ENCODE measurements at regions not wholly inside any gene's neighbourhood (a gene's known extent, or its start where the extent isn't known, plus 50 kb on each side); places are given as distances from the start of the nearest gene placed in this dataset.

DNA sequence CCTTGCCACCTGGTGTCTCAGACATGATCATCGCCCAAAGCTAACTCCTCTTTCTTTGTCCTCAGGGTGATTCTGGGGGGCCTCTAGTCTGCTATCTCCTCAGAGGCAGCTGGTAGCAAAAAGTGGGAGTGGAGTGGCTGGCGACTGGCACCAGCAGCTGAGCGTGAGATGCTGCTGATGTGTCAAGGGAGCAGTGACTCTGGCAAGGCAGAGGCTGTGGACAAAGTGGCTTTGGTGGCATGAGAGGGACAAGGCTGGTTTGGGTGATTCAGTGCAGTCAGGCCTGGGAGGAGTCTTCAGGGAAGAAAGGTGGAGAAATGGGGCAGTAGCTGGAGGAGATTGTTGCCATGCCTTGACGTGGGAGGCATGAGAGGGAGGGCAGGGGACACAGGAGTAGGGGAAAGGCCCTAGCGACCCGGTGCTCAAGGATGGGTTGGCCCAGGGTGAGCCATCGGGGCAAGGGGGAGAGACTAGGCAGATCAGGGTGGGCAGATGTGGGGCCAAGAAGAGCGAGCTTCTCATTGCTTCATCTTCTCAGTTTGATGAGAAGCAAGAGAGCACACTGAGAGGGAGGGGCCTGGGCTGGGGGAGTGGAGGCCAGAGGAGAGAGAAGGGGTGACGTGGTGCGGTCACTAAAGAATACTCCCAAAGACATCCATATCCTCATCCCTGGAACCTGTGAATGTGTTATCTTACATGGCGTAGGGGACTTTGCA, 64.2 kb upstream of the SPTLC1 start:
- no peaks in the 10 kb centered on the region for H3K9me3 ChIP-seq
- no peaks in the 10 kb centered on the region for H3K27me3 ChIP-seq
- H3K27ac ChIP-seq: no peak overlapping the region
- DNase-seq: no peak
- no peaks in the 10 kb centered on the region for H3K36me3 ChIP-seq
- no peaks in the 10 kb centered on the region for H3K4me1 ChIP-seq
- H3K4me3 ChIP-seq: no peak overlapping the region
- no peak for TF ChIP-seq CTCF (IDR thresholded peaks at IDR 0.05)
- TF ChIP-seq POLR2A (IDR thresholded peaks at IDR 0.05): no peak

GRCh38 chr9:92177591-92177990, 62.4 kb upstream of the SPTLC1 start:
- Histone ChIP-seq H3K9me3 (no peaks in the 10 kb centered on the region), H3K4me1 (no peaks in the 10 kb centered on the region), H3K27ac (no peak overlapping the region), H3K4me3 (no peak overlapping the region), H3K36me3 (no peaks in the 10 kb centered on the region), H3K27me3 (no peaks in the 10 kb centered on the region)
- no peak for TF ChIP-seq POLR2A (IDR thresholded peaks at IDR 0.05)
- TF ChIP-seq CTCF (IDR thresholded peaks at IDR 0.05): no peak
- no peak for DNase-seq

- Histone ChIP-seq H3K9me3 (no peaks in the 10 kb centered on the region), H3K4me3 (no peak overlapping the region), H3K4me1 (no peaks in the 10 kb centered on the region), H3K36me3 (no peaks in the 10 kb centered on the region), H3K27me3 (no peaks in the 10 kb centered on the region), H3K27ac (no peak overlapping the region)
- DNase-seq: no peak
- TF ChIP-seq POLR2A (IDR thresholded peaks at IDR 0.05): no peak
- TF ChIP-seq CTCF (IDR thresholded peaks at IDR 0.05): no peak
Observed at GRCh38 chr9:92176800-92177185, 61.6 kb upstream of the SPTLC1 start.

GRCh38 chr9:92176068-92176799, 61.0 kb upstream of the SPTLC1 start:
- H3K27me3 ChIP-seq: no peaks in the 10 kb centered on the region
- H3K9me3 ChIP-seq: no peaks in the 10 kb centered on the region
- H3K4me1 ChIP-seq: no peaks in the 10 kb centered on the region
- H3K27ac ChIP-seq: no peak overlapping the region
- TF ChIP-seq POLR2A (IDR thresholded peaks at IDR 0.05) (no peak), CTCF (IDR thresholded peaks at IDR 0.05) (no peak)
- no peak overlapping the region for H3K4me3 ChIP-seq
- H3K36me3 ChIP-seq: no peaks in the 10 kb centered on the region
- no peak for DNase-seq

- Histone ChIP-seq H3K27me3 (no peaks in the 10 kb centered on the region), H3K27ac (no peak overlapping the region), H3K36me3 (no peaks in the 10 kb centered on the region), H3K4me3 (no peak overlapping the region), H3K4me1 (no peaks in the 10 kb centered on the region), H3K9me3 (no peaks in the 10 kb centered on the region)
- no peak for DNase-seq
- TF ChIP-seq POLR2A (IDR thresholded peaks at IDR 0.05) (no peak), CTCF (IDR thresholded peaks at IDR 0.05) (no peak)
Observed at GRCh38 chr9:92175441-92175840, 60.2 kb upstream of the SPTLC1 start.
